ENCODE measurements at regions not wholly inside any gene's neighbourhood (a gene's known extent, or its start where the extent isn't known, plus 50 kb on each side); places are given as distances from the start of the nearest gene placed in this dataset.

GRCh38 chr9:99579964-99580363 lies 241.7 kb upstream of the NR4A3 start (continued):
- TF ChIP-seq, protein P1, sequence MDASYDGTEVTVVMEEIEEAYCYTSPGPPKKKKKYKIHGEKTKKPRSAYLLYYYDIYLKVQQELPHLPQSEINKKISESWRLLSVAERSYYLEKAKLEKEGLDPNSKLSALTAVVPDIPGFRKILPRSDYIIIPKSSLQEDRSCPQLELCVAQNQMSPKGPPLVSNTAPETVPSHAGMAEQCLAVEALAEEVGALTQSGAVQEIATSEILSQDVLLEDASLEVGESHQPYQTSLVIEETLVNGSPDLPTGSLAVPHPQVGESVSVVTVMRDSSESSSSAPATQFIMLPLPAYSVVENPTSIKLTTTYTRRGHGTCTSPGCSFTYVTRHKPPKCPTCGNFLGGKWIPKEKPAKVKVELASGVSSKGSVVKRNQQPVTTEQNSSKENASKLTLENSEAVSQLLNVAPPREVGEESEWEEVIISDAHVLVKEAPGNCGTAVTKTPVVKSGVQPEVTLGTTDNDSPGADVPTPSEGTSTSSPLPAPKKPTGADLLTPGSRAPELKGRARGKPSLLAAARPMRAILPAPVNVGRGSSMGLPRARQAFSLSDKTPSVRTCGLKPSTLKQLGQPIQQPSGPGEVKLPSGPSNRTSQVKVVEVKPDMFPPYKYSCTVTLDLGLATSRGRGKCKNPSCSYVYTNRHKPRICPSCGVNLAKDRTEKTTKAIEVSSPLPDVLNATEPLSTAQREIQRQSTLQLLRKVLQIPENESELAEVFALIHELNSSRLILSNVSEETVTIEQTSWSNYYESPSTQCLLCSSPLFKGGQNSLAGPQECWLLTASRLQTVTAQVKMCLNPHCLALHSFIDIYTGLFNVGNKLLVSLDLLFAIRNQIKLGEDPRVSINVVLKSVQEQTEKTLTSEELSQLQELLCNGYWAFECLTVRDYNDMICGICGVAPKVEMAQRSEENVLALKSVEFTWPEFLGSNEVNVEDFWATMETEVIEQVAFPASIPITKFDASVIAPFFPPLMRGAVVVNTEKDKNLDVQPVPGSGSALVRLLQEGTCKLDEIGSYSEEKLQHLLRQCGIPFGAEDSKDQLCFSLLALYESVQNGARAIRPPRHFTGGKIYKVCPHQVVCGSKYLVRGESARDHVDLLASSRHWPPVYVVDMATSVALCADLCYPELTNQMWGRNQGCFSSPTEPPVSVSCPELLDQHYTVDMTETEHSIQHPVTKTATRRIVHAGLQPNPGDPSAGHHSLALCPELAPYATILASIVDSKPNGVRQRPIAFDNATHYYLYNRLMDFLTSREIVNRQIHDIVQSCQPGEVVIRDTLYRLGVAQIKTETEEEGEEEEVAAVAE (CRISPR knock-in tag; IDR thresholded peaks at IDR 0.05; ENCODE audit: borderline replicate concordance): no peak

GRCh38 chr9:99582814-99583213 lies 238.9 kb upstream of the NR4A3 start:
- no peak for ATAC-seq

More at GRCh38 chr9:99582814-99583213, 238.9 kb upstream of the NR4A3 start:
- TF ChIP-seq ZMYM4 (CRISPR knock-in tag; IDR thresholded peaks at IDR 0.05): no peak
- TF ChIP-seq ZNF512 (CRISPR knock-in tag; IDR thresholded peaks at IDR 0.05): no peak
- TF ChIP-seq KLF16 (CRISPR knock-in tag; IDR thresholded peaks at IDR 0.05): no peak
- TF ChIP-seq SIX1 (CRISPR knock-in tag; IDR thresholded peaks at IDR 0.05; ENCODE audit: borderline replicate concordance): no peak
- TF ChIP-seq HOXA7 (CRISPR knock-in tag; IDR thresholded peaks at IDR 0.05): no peak
- no peak for TF ChIP-seq MED13 (CRISPR knock-in tag; IDR thresholded peaks at IDR 0.05)
- no peak for TF ChIP-seq PCBP1 (IDR thresholded peaks at IDR 0.05; ENCODE audit: borderline replicate concordance, low read depth, low read length)
- no peak for TF ChIP-seq ZNF225 (CRISPR knock-in tag; IDR thresholded peaks at IDR 0.05)
- TF ChIP-seq STAG1 (CRISPR knock-in tag; IDR thresholded peaks at IDR 0.05): no peak
- TF ChIP-seq MEF2D (CRISPR knock-in tag; IDR thresholded peaks at IDR 0.05): no peak
- TF ChIP-seq ZSCAN12 (CRISPR knock-in tag; IDR thresholded peaks at IDR 0.05): no peak
- TF ChIP-seq, protein P2, sequence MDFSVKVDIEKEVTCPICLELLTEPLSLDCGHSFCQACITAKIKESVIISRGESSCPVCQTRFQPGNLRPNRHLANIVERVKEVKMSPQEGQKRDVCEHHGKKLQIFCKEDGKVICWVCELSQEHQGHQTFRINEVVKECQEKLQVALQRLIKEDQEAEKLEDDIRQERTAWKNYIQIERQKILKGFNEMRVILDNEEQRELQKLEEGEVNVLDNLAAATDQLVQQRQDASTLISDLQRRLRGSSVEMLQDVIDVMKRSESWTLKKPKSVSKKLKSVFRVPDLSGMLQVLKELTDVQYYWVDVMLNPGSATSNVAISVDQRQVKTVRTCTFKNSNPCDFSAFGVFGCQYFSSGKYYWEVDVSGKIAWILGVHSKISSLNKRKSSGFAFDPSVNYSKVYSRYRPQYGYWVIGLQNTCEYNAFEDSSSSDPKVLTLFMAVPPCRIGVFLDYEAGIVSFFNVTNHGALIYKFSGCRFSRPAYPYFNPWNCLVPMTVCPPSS (IDR thresholded peaks at IDR 0.05): no peak
- no peak for TF ChIP-seq SP2 (CRISPR knock-in tag; IDR thresholded peaks at IDR 0.05)
- TF ChIP-seq HNRNPUL1 (IDR thresholded peaks at IDR 0.05; ENCODE audit: low read depth, low read length): no peak
- TF ChIP-seq BRD4 (CRISPR knock-in tag; IDR thresholded peaks at IDR 0.05): no peak
- TF ChIP-seq ARNT (IDR thresholded peaks at IDR 0.05): no peak
- no peak for TF ChIP-seq KLF11 (CRISPR knock-in tag; IDR thresholded peaks at IDR 0.05)
- TF ChIP-seq ZNF263 (CRISPR knock-in tag; IDR thresholded peaks at IDR 0.05): no peak
- ChIA-PET POLR2A (no interaction called here), CTCF (ENCODE audit: low intra/inter-chr PET ratio, low total read pairs) (no interaction called here)
- in situ Hi-C loops (cut with HindIII; ENCODE audit: extremely low pct_ligation_motif_present, low pct_unique_long_range_greater_than_20kb): no loop called here
- Histone ChIP-seq H2AFZ (ENCODE audit: low read length) (no peak overlapping the region), H3K36me3 (replicated peaks in 1 of 2; ENCODE audit: control insufficient read depth in 1 of 2, insufficient read depth in 2 of 2, low read length in 2 of 2) (no peaks in the 10 kb centered on the region), H3K27ac (ENCODE audit: extremely low read length, insufficient read depth, low read length) (no peak overlapping the region), H3K27me3 (ENCODE audit: control insufficient read depth in 1 of 2, insufficient read depth in 2 of 2, low read length in 2 of 2) (no peaks in the 10 kb centered on the region; a peak in 1 of 5 replicates), H3K4me3 (replicated peaks in 1 of 3; ENCODE audit: insufficient read depth in 1 of 3, low read depth in 2 of 3, low read length in 3 of 3) (no peak overlapping the region), H3K4me2 (ENCODE audit: low read depth, low read length) (no peak overlapping the region), H3K79me2 (ENCODE audit: insufficient read depth, low read length) (no peaks in the 10 kb centered on the region), H3K4me1 (ENCODE audit: insufficient read depth, low read length) (no peaks in the 10 kb centered on the region), H3K9ac (ENCODE audit: insufficient read depth, low read depth, low read length) (no peak overlapping the region), H4K20me1 (ENCODE audit: insufficient read depth, low read length) (no peaks in the 10 kb centered on the region), H3K9me3 (ENCODE audit: low read length) (no peaks in the 10 kb centered on the region)
- WGBS (ENCODE audit: low lambda C conversion rate): 56% methylated on average over 5 of the region's 6 CpGs
- DNase-seq (ENCODE audit: low spot score) (no peak), FAIRE-seq (no peak)
- intact Hi-C loops (cut with micrococcal nuclease; ENCODE audit: unreplicated experiment): no loop called here
- BruUV-seq (replicated peaks): no TSS peak
